Neural crest cell (in vitro differentiated cells): ENCODE measurements at regions not wholly inside any gene's neighbourhood (a gene's known extent, or its start where the extent isn't known, plus 50 kb on each side); places are given as distances from the start of the nearest gene placed in this dataset. TPM values are rescaled to one million over a fixed set of nuclear protein-coding genes. Genes with fewer than 3 reads are reported as not detected.

ENCODE experiments used
- DNase-seq: peaks from one replicate; pipeline ENCODE4 v3.0.0; 2021; ENCODE audit warnings: low read depth, mixed read lengths, low spot score
- H3K27ac Mint-ChIP-seq: one replicate; pipeline ENCODE4 v1.8.0; 2021; ENCODE audit warnings: mild to moderate bottlenecking, mixed read lengths; ENCODE audit not compliant: unreplicated experiment
- H3K27me3 Mint-ChIP-seq: 2 replicates; pipeline ENCODE4 v1.8.0; 2021; ENCODE audit warnings: low read depth, mild to moderate bottlenecking, mixed read lengths
- H3K36me3 Mint-ChIP-seq: 2 replicates; pipeline ENCODE4 v1.8.0; 2021; ENCODE audit warnings: low read depth, mild to moderate bottlenecking, mixed read lengths
- H3K4me1 Mint-ChIP-seq: 2 replicates; pipeline ENCODE4 v1.8.0; 2021; ENCODE audit warnings: mixed read lengths
- H3K4me3 Mint-ChIP-seq: one replicate; pipeline ENCODE4 v1.8.0; 2021; ENCODE audit warnings: mild to moderate bottlenecking, mixed read lengths
- H3K9me3 Mint-ChIP-seq: 2 replicates; pipeline ENCODE4 v1.8.0; 2021; ENCODE audit warnings: mixed read lengths
- microRNA-seq: library from miRNA; unstranded; fragments of <30 nt; microRNA quantifications from one replicate; pipeline ENCODE4, GENCODE V29; 2020
- TF ChIP-seq, protein P1 (sequence below): fragments of 200-600 bp; sonication (generic); conservative IDR thresholded peaks from 2 replicates; pipeline ENCODE4 v1.5.0; 2021; ENCODE audit warnings: antibody characterized with exemption, mild to moderate bottlenecking

DNA sequence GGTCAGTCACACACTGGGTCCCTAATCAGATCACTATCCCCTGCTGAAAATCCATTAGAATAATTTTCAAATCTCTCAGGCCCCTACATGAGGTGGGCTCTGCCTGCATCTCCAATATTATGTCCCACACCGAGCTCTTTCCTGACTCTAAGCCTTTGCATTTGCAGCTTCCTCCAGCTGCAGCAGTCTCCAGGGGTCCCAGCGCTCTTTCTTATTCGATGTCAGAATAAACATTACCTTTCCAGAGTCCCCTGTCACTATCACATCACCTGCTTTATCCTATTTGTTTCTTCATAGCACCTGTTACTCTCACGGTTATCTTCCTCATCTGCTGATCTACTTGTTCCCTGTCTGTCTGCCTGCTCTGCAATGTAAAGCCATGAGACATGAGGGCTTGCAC lies 57.3 kb upstream of the MON1B start:
- TF ChIP-seq, protein P1, sequence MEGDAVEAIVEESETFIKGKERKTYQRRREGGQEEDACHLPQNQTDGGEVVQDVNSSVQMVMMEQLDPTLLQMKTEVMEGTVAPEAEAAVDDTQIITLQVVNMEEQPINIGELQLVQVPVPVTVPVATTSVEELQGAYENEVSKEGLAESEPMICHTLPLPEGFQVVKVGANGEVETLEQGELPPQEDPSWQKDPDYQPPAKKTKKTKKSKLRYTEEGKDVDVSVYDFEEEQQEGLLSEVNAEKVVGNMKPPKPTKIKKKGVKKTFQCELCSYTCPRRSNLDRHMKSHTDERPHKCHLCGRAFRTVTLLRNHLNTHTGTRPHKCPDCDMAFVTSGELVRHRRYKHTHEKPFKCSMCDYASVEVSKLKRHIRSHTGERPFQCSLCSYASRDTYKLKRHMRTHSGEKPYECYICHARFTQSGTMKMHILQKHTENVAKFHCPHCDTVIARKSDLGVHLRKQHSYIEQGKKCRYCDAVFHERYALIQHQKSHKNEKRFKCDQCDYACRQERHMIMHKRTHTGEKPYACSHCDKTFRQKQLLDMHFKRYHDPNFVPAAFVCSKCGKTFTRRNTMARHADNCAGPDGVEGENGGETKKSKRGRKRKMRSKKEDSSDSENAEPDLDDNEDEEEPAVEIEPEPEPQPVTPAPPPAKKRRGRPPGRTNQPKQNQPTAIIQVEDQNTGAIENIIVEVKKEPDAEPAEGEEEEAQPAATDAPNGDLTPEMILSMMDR, result no peak
- Mint-ChIP-seq H3K9me3 (no peaks in the 10 kb centered on the region), H3K27ac (no peak overlapping the region), H3K4me3 (no peak overlapping the region), H3K36me3 (no peaks in the 10 kb centered on the region), H3K4me1 (no peaks in the 10 kb centered on the region), H3K27me3 (peaks cover 3% of the 10 kb centered on the region)
- no peak for DNase-seq

DNA sequence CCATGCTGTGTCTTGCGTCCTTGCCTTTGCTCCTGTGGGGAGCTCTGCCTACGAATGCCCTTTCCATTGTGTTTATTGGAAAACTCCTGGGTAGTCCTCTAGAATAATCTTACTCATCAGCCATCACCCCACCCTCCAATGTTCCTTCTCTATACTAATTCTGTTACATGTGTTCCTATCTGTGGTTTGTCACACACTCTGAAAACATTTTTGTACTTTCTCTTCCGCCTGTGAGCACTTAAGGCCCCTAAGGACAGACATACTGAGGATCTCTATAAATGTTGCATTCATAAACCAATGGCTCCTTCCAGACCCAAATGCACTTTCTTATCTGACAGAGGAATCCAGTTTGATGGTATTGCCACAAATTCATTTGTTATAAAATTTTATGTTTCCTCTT lies 53.9 kb upstream of the MON1B start:
- no peaks in the 10 kb centered on the region for H3K36me3 Mint-ChIP-seq
- no peak overlapping the region for H3K27ac Mint-ChIP-seq
- no peak overlapping the region for H3K4me3 Mint-ChIP-seq
- no peaks in the 10 kb centered on the region for H3K4me1 Mint-ChIP-seq
- DNase-seq, result no peak
- peaks cover 3% of the 10 kb centered on the region for H3K27me3 Mint-ChIP-seq
- H3K9me3 Mint-ChIP-seq, result no peaks in the 10 kb centered on the region
- TF ChIP-seq, protein P1, result no peak

Small RNA genes lying in the stretch of these regions (microRNA-seq; reads per million reads assigned to microRNA genes)
- gene MIR4719, result not detected
